ENCODE measurements at regions not wholly inside any gene's neighbourhood (a gene's known extent, or its start where the extent isn't known, plus 50 kb on each side); places are given as distances from the start of the nearest gene placed in this dataset.
"Not testable (repeated sequence)": the region's sequence is repeated elsewhere in the genome, so short reads cannot be mapped to it uniquely, and the experiment has no call there.

DNA sequence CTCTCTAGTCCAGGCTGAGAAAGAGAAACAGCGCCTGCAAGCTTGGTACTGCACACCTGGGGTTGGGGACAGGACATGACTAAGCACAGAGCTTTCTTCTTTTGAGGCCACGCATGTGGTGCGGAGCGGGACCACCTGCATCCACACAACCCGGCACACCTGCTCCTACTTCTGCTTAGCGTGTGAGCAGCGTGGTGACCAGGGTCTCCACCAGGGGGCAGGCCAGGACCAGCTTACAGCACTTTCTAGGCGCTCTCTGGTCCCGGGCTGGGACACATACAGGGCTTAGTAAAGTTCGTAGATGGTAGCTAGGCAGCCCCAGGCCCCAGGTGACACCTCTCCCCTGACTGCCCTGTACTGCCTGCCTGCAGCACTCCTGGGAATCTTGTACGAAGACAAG, 89.7 kb upstream of the HMX1 start:
- H3K36me3 ChIP-seq (ENCODE audit: control insufficient read depth, insufficient read depth, low read length); H3K9ac ChIP-seq (ENCODE audit: low read depth, low read length); in situ Hi-C loops (cut with MboI; ENCODE audit: low sequenced_read_pairs); BruUV-seq (replicated peaks); H2AFZ ChIP-seq (replicated peaks; ENCODE audit: low read length, poor library complexity); H4K8ac ChIP-seq (ENCODE audit: low read depth in 2 of 2, low read length in 2 of 2); H4K20me1 ChIP-seq (ENCODE audit: insufficient read depth, low read length); ATAC-seq (ENCODE audit: low read depth); H3K9me3 ChIP-seq (ENCODE audit: control insufficient read depth, insufficient read depth, low read length); H2BK5ac ChIP-seq (ENCODE audit: low read depth, low read length, poor library complexity, severe bottlenecking); H3K27ac ChIP-seq (ENCODE audit: insufficient read depth, low read length); H3K4me3 ChIP-seq (ENCODE audit: insufficient read depth, low read depth, low read length); H3K4me2 ChIP-seq (ENCODE audit: low read depth, low read length); H2BK120ac ChIP-seq (ENCODE audit: low read depth, low read length); H2AK9ac ChIP-seq (replicated peaks; ENCODE audit: low read depth, low read length, poor library complexity); POLR2A ChIA-PET (ENCODE audit: unreplicated experiment); H3K4ac ChIP-seq (ENCODE audit: low read depth, low read length); H2AK5ac ChIP-seq (ENCODE audit: low read depth, low read length); H3K14ac ChIP-seq (replicated peaks; ENCODE audit: low read depth, low read length); H2BK20ac ChIP-seq (ENCODE audit: low read depth, low read length); H3K27me3 ChIP-seq (ENCODE audit: control insufficient read depth, insufficient read depth, low read length); H3K4me1 ChIP-seq (ENCODE audit: control insufficient read depth, insufficient read depth, low read length); H3K79me1 ChIP-seq (ENCODE audit: low read depth in 1 of 2, low read length in 2 of 2); dilution Hi-C loops (cut with HindIII; ENCODE audit: low sequenced_read_pairs, unreplicated experiment); H3K18ac ChIP-seq (ENCODE audit: low read depth, low read length); H4K91ac ChIP-seq (ENCODE audit: insufficient read depth, low read depth, low read length); H4K5ac ChIP-seq (ENCODE audit: low read depth, low read length); H3K56ac ChIP-seq (ENCODE audit: extremely low read depth, insufficient read depth, low read length); CTCF ChIA-PET; intact Hi-C loops (cut with micrococcal nuclease); H3K23ac ChIP-seq (ENCODE audit: low read depth, low read length); H2BK15ac ChIP-seq (ENCODE audit: low read depth, low read length); H3K9me1 ChIP-seq (ENCODE audit: insufficient read depth, low read length): not testable (repeated sequence)
- WGBS, 2 experiments (ENCODE audit: extremely low coverage in 2 of 2, insufficient read length in 1 of 2), result no CpG with 5 or more reads among the region's 11 CpGs
- TF ChIP-seq, protein P1, sequence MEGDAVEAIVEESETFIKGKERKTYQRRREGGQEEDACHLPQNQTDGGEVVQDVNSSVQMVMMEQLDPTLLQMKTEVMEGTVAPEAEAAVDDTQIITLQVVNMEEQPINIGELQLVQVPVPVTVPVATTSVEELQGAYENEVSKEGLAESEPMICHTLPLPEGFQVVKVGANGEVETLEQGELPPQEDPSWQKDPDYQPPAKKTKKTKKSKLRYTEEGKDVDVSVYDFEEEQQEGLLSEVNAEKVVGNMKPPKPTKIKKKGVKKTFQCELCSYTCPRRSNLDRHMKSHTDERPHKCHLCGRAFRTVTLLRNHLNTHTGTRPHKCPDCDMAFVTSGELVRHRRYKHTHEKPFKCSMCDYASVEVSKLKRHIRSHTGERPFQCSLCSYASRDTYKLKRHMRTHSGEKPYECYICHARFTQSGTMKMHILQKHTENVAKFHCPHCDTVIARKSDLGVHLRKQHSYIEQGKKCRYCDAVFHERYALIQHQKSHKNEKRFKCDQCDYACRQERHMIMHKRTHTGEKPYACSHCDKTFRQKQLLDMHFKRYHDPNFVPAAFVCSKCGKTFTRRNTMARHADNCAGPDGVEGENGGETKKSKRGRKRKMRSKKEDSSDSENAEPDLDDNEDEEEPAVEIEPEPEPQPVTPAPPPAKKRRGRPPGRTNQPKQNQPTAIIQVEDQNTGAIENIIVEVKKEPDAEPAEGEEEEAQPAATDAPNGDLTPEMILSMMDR (conservative IDR thresholded peaks at IDR 0.05; ENCODE audit: low read depth, low read length), result peak; percentile 17; the same call in 1 of the 2 replicates
- peak; percentile 2 for DNase-seq

DNA sequence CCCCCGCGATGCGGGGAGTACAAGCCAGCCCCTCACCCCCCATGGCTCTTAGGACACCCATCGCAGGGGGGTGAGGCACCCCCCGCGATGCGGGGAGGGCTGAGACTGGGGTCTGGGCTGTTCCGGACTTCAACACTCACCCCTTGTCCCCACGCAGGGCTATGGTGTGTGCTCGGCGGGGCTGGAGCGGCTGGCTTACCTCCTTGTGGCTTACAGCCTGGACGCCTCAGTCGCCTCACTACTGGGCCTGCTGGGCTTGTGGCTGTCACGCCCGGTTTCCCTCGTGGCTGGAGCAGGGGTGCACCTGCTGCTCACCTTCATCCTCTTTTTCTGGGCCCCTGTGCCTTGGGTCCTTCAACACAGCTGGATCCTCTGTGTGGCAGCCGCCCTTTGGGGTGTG, 87.8 kb upstream of the HMX1 start:
- no CpG with 5 or more reads among the region's 18 CpGs for WGBS, 2 experiments (ENCODE audit: extremely low coverage in 2 of 2, insufficient read length in 1 of 2)
- in situ Hi-C loops (cut with MboI; ENCODE audit: low sequenced_read_pairs); H3K14ac ChIP-seq (replicated peaks; ENCODE audit: low read depth, low read length); H2BK15ac ChIP-seq (ENCODE audit: low read depth, low read length); H2BK20ac ChIP-seq (ENCODE audit: low read depth, low read length); H3K18ac ChIP-seq (ENCODE audit: low read depth, low read length); H2AFZ ChIP-seq (replicated peaks; ENCODE audit: low read length, poor library complexity); intact Hi-C loops (cut with micrococcal nuclease); H3K79me1 ChIP-seq (ENCODE audit: low read depth in 1 of 2, low read length in 2 of 2); H3K4me2 ChIP-seq (ENCODE audit: low read depth, low read length); H2AK5ac ChIP-seq (ENCODE audit: low read depth, low read length); H4K91ac ChIP-seq (ENCODE audit: insufficient read depth, low read depth, low read length); H3K36me3 ChIP-seq (ENCODE audit: control insufficient read depth, insufficient read depth, low read length); ATAC-seq (ENCODE audit: low read depth); H2BK5ac ChIP-seq (ENCODE audit: low read depth, low read length, poor library complexity, severe bottlenecking); H3K56ac ChIP-seq (ENCODE audit: extremely low read depth, insufficient read depth, low read length); H4K8ac ChIP-seq (ENCODE audit: low read depth in 2 of 2, low read length in 2 of 2); H4K20me1 ChIP-seq (ENCODE audit: insufficient read depth, low read length); POLR2A ChIA-PET (ENCODE audit: unreplicated experiment); H3K4me1 ChIP-seq (ENCODE audit: control insufficient read depth, insufficient read depth, low read length); DNase-seq; H3K9ac ChIP-seq (ENCODE audit: low read depth, low read length); H2BK120ac ChIP-seq (ENCODE audit: low read depth, low read length); H2AK9ac ChIP-seq (replicated peaks; ENCODE audit: low read depth, low read length, poor library complexity); BruUV-seq (replicated peaks); H3K27ac ChIP-seq (ENCODE audit: insufficient read depth, low read length); H4K5ac ChIP-seq (ENCODE audit: low read depth, low read length); H3K4ac ChIP-seq (ENCODE audit: low read depth, low read length); H3K4me3 ChIP-seq (ENCODE audit: insufficient read depth, low read depth, low read length); H3K9me3 ChIP-seq (ENCODE audit: control insufficient read depth, insufficient read depth, low read length); H3K9me1 ChIP-seq (ENCODE audit: insufficient read depth, low read length); dilution Hi-C loops (cut with HindIII; ENCODE audit: low sequenced_read_pairs, unreplicated experiment); CTCF ChIA-PET; H3K23ac ChIP-seq (ENCODE audit: low read depth, low read length); H3K27me3 ChIP-seq (ENCODE audit: control insufficient read depth, insufficient read depth, low read length): not testable (repeated sequence)

Data from IMR-90 (cell line).